ENCODE measurements at regions not wholly inside any gene's neighbourhood (a gene's known extent, or its start where the extent isn't known, plus 50 kb on each side); places are given as distances from the start of the nearest gene placed in this dataset.
"Not testable (repeated sequence)": the region's sequence is repeated elsewhere in the genome, so short reads cannot be mapped to it uniquely, and the experiment has no call there.

DNA sequence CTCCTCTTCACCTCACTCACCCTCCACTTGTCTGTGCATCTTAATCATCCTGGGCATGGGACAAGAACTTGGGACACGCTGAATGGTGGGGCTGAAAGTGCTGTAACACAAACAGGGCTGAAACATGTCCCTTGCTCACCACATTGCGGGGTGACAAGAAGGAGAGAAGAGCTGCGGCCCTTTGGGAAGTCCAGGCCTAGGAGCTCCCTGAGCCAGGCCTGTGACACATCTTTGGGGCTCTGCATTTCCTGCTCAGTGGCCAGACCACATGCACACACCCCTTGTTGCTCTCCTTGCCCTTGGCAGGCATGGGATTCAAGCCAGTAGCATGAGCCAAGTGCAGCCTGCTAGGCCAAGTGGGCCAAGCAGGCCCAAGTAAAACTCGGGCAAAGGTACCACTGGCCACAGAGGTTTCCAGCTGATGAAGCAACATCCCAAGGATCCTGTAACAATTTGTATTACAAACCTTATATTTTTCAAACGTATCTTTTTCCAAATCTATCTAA, 1384.3 kb upstream of the PCDH20 start:
- no peak for DNase-seq (ENCODE audit: low spot score)

DNA sequence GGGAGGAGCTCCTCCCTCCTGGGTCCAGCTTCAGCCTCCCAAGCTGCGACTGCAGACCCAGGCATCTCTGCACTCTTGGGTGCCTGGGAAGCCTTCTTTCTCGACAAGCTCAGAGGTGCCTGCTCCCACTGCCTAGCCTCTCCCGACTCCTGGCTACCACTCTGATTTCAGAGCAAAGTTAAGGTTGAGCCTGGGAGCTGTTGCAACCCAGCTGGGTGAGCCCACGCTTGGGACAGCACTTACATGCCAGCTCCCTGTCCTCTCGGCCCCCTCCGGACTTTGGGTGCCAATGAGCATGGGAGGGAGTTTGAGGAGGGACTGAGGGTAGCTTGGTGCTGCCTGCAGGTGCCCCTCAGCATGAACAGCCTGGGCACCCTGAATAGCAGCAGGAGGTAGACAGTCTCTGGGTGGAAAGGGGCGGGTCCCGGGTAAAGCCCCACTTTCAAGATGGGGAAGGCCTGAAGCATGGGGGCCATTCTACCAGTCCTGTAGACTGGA, 1383.4 kb upstream of the PCDH20 start:
- DNase-seq (ENCODE audit: low spot score), result no peak

DNA sequence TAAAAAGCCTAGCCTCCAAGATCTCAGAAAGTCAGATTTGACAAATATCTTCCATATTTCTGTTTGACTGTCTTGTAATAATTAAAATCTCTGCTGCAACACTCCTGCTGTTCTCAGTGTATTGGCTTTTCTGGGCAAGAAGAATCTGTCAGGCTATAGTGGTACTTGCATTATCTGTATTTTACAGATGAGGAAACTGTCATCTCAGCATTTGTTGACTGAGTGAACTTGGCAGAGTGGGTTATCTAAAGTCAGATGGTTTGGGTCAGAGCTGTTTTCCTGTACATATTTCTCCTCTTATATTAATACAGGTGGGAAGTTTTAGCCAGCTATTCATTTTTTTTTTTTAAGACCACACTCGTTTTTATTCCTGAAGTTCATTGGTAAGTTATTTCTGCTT, 1378.2 kb upstream of the PCDH20 start:
- DNase-seq (ENCODE audit: low spot score), result no peak

DNA sequence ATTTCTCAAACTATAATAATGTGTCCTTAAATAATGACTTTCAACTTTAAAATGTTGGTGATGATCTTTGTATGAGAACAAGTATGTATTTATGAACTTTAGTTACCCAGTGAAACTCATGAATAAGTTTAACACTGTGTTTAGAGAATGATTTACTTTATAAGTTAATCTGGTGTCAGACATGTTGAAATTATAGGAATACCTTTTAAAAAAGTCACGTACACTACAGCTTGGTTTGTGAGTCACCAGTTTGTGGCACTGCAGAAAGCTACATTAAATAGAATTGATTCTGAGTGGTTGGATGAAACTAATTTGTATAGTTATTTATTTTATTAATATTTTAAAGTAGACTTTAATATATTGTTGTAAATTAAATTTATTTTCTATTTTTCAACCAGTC, 1366.2 kb upstream of the PCDH20 start:
- DNase-seq (ENCODE audit: low spot score), result no peak

DNA sequence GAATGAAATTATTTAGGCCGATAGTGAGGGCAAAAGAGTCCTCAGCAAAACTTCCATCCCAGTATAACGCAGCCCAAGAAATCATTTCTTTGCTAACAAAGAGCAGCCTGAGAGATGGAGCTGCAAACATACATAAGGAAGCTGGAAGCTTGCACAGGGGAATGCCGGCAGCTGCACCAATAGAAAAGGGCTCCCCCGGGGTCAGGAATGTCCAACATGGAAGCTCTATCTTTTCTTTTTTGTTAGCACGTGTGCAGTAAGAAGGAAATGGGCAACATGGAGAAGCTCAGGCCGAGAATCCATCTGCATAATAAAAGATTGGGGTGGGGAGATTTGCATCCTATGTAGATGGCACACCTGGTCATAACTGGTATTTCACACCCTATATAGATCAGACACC, 1363.5 kb upstream of the PCDH20 start:
- no peak for DNase-seq (ENCODE audit: low spot score)

DNA sequence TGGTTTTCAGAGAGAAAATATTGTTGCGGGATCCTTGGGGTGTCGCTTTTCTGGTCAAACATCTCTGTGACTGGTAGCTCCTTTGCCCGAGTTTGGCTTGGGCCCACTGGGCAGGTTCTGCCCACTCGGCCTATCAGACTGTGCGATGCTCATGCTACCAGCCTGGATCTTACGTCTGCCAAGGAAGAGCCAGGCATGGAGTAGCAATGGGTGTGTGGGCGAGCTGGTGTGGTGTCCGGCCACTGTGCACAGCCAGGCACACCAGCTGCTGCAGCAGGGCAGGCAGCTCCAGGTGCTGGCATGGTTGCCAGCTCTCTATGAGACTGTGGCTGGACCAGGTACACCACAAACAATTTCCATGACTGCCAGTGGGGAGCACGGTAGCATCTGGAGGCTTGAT, 1351.8 kb upstream of the PCDH20 start:
- no peak for DNase-seq (ENCODE audit: low spot score)

DNA sequence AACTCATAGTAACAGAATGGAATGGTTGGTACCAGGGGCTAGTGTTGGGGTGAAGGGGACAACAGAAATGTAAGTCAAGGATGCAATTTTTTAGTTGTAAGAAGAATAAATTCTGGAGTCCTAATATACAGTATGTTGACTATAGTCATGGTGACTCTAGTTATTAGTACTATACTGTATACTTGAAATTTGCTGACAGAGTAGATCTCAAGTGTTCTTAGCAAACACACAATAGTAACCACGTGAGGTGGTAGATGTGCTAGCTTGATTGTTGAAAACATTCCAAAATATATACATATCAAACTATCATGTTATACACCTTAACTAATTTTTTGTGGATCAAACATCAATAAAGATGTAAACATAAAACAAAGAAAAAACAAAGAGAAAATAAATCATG, 1345.1 kb upstream of the PCDH20 start:
- no peak for DNase-seq (ENCODE audit: low spot score)

DNA sequence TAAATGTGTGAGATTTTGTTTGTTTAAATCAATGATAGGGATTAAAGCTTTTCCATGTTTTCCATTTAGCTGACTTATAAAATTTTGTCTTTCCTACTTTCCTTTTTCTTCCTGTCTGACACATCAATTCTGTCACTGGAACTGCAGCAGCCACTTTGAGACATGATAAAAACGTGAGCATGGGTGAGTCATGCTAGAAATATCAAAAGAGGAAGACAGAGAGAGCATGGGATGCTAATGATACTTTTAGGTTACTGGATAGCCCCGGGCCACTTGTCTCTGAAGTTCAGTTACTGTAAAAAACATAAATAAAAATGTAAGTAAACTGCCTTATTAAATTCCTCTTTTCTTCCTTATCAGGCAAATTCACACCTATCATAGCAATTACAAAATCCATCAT, 1332.0 kb upstream of the PCDH20 start:
- DNase-seq (ENCODE audit: low spot score), result no peak

DNA sequence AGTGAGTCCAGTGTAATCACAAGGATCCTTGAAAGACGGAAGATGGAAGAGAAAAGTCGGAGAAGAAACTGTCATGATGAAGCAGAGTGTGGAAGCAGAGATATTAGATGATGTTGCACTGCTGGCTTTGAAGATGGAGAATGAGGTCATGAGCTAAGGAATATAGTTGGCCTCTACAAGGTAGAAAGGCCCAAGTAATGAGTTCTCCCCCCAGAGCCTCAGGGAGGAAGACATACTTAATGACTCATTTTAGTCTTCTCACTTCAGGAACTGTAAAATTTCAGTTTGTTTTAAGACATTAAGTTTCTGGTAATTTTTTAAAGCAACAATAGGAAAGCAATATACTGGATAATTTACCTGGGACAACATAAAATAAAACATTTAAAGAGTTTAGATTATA, 1331.5 kb upstream of the PCDH20 start:
- no peak for DNase-seq (ENCODE audit: low spot score)

DNA sequence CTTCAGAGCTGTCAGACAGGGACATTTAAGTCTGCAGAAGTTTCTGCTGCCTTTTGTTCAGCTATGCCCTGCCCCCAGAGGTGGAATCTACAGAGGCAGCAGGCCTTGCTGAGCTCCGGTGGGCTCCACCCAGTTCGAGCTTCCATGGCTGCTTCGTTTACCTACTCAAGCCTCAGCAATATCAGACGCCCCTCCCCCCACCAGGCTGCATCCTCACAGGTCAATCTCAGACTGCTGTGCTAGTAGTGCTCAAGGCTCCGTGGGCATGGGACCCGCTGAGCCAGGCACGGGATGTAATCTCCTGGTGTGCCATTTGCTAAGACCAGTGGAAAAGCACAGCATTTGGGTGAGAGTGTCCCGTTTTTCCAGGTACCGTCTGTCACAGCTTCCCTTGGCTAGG, 1314.1 kb upstream of the PCDH20 start:
- DNase-seq (ENCODE audit: low spot score), result not testable (repeated sequence)

DNA sequence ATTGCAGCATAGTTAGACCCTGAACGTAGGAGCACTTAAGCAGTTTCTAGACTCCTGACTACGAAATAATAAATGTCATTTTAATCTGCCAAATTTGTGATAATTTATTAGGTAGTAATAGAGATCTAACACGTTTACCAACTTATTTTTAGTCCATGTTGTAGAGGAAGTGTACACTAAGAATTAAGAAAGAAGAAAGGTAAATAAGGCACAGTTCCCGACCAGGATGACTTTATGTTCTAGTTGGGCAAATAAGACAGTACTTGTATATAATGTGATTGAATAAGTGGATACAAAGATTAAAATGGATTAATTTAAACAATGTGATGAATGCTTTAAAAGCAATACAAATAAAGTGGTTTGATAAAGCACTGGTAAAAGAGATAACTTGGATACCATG, 1306.2 kb upstream of the PCDH20 start:
- no peak for DNase-seq (ENCODE audit: low spot score)

DNA sequence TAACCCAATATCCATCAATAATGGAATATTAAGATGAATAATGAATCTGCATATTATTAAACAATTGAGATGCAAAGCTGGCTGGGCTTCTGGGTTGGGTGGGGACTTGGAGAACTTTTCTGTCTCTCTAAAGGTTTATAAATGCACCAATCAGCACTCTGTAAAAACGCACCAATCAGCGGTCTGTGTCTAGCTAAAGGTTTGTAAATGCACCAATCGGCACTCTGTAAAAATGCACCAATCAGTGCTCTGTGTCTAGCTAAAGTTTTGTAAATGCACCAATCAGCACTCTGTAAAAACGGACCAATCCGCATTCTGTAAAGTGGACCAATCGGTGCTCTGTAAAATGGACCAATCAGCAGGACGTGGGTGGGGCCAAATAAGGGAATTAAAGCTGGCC, 1296.3 kb upstream of the PCDH20 start:
- not testable (repeated sequence) for DNase-seq (ENCODE audit: low spot score)

DNA sequence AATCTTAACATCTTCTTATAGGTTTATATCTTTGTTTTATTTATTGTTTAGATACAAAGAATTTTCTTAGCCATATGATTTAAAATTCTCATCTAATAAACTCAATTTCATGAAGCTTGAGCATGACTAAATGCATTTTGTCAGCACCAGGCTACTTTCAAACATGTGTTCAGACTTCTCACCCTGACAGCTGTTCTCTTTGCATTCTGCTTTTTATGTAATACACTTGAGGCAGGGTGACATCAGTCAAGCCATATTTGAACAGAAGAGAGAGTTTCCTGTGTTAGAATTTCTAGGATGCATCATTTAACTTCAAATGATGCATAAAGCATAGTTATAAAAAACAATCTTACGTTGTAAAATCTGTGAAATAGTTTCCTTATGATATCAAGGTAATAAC, 1295.1 kb upstream of the PCDH20 start:
- no peak for DNase-seq (ENCODE audit: low spot score)

DNA sequence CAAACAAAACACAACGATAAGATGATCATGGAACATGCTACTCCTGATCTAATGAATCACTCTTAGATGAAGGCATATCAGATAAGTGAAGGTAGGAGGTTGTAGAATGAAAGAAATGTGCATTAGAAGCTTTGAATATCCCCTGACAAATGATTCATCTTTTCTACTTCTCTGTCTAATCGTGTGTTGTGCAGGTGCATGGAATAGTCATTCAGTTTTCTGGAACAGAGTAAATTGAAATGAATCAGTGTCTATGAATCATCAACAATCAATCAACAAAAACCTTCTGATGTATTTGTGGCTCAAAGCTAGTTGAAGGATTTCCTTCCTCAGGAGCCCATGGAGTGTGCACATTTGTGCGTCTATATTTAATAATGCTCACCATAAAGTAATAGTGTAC, 1290.4 kb upstream of the PCDH20 start:
- DNase-seq (ENCODE audit: low spot score), result no peak

DNA sequence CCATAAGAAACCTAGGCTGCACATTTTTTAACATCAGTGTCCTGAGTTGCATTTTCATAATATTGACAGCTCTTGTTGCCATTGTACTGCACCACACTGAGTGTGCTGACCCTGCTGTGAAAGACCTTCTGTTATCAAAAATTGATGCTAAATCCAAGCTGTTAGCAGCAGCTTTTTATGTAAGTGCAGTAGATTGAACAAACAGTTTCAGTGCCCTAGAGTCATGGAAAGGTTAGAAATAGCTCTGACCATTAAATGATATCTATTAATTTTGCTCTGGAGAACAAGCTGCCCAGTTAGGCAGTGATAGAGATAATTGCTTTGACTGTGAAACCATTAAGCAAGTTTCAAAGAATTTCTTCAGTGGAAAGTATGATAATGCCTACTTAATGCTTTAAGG, 1289.2 kb upstream of the PCDH20 start:
- no peak for DNase-seq (ENCODE audit: low spot score)

DNA sequence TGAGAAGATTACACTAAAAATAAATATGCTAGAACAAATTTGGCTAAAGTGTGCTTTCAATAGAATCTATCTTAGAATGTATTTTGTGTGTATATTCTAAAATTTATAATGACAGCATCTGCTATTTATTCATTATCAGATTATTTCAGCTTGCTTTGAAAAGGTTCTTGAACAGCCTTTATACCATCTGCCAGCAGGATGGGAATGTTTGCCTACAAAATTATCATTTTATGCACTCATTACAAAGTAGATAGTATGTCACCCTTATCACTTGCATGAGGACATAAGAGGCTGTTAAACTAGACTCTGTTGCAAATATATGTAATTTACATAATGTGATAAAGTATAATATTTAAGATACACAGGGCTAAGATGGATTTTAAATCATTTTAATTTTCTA, 1286.9 kb upstream of the PCDH20 start:
- DNase-seq (ENCODE audit: low spot score), result no peak

DNA sequence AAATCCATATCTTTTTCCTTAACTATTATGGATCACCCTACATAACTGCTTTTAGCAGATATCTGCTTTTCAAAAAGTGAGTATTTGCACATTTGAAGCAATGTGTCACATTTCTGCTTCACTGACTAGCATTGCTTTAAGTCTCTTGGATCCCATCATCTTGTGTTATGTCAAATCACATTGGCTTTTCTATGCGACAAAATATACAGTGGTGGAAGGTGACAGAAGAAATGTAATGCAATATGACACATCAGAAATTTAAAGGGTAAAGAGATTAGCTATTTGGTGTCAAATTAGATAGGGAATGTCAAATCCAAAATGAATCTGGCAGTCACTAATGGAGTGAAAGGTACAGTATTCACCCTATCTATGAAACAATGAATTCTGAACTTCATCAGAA, 1282.1 kb upstream of the PCDH20 start:
- DNase-seq (ENCODE audit: low spot score), result no peak

DNA sequence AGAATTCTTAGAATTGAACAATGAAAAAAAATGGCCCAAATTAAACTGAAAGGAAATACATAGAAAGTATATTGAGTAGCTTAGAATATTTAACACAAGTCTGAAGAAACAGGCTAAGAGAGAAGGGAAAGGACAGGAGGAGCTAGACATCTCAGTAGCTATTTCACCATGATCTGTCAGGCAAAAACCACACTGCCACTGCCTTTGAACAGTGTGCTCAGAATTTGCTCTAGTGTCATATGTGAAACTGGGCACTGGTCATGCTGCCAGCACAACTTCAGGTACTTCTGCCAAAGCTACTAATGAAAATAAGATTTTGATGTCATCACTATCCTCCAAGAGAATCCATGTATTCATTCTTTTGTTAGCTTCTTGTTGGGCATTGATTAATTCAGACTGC, 1280.8 kb upstream of the PCDH20 start:
- no peak for DNase-seq (ENCODE audit: low spot score)

DNA sequence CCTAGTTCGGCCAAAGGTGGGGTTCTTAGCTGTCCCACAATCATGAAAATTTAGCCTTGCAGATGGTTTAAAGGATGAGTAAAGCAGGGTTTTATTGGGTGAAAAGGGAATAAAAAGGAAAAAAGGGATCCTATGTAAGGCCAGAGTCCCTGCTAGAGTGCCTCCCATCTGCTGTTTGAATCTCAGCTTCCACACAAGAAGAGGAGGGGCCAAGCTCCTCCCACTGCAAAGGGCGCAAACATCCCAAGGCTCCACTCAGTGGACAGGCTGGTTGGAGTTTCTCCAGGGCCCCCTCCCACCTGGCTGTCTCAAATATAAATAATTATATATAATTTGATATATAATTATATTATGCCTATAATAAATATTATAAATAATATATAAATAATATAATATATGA, 1272.1 kb upstream of the PCDH20 start:
- no peak for DNase-seq (ENCODE audit: low spot score)

DNA sequence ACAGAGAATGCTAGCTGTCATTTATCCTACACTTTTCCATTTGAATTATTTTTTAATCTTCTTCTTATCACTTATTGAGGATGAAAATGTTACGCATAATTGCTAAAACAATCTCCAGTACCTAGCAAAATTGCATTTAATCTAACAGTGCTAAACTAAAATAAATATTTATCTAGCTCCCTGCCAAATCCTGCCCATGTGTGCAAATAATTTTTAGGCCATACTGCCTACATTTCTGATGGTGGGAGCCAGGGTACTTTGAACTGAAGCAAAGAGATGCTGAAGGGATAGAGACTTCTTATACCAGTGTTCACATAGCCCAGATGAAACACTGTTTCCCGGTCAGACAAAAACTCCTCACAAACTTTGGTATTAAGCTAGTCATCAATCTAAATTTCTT, 1268.7 kb upstream of the PCDH20 start:
- no peak for DNase-seq (ENCODE audit: low spot score)

DNA sequence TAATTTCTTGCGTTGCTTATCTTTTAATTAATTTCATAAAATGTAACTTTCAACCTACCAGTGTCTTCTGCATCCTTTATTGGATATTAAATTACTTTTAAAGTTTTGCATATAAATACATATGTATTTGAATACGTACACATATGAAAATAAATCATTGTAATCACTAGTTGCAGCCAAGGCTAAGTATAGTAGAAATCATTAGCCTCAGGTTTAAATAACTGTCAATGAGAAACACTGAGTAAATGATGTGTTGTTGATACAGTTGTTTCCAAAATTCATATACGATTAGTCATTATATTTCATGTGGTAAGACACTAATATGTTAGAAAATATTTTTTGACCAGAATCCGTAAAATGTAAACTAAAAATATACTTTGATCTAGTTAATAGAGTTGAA, 1267.1 kb upstream of the PCDH20 start:
- DNase-seq (ENCODE audit: low spot score), result no peak

DNA sequence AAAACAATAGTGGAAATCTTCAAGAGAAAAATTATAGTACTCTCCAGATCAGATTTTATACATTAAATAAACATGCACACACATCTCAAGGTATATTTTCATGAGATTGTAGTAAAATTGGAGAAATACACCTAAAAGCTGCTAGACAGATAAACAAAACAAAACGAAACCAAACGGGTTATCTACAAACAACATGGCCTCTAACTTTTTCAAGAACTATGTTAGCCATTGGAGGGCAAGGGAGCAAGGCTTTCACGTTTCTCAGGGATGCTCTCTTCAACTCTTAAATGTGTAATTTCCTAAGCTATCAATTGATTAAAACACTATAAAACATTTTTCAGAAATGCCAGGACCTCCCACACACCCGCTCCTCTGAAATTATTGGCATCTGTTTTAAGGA, 1262.4 kb upstream of the PCDH20 start:
- DNase-seq (ENCODE audit: low spot score), result no peak

DNA sequence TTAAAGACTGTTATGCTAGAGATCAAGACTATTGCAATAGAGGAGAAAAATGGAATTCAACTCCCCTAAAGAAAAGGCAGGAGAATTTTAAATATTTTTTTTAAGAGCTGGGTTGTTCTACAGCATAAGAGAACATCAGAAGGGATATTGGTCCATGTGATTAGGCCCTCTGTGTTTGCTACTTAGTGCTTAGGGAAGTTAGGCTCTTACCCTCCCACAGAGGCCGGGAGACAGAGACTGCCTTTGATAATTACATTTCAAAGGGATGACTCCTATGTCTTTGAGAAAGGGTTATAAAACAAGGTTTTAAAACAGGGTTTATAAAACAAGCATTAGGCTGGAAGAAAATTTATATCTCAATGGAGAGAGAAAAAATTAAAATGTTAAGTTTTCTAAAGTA, 1248.1 kb upstream of the PCDH20 start:
- no peak for DNase-seq (ENCODE audit: low spot score)

DNA sequence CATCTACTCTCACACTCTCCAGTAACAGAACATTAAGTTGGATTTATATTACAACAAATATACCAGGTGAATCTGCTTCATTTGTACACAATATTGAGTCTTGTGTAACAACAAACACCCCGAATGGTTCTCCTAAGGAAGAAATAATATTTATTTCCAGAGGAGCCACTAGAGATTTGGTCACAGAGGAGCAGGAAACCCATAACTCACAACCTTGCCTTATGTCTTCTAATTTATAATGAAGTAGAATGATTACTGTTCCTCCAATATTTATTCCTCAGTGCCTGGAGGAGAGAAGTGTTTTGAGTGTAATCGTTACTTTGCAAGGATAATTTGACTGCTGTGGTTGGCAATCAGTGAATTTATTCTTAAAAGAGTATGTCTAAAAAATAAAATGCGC, 1243.7 kb upstream of the PCDH20 start:
- DNase-seq (ENCODE audit: low spot score), result no peak

DNA sequence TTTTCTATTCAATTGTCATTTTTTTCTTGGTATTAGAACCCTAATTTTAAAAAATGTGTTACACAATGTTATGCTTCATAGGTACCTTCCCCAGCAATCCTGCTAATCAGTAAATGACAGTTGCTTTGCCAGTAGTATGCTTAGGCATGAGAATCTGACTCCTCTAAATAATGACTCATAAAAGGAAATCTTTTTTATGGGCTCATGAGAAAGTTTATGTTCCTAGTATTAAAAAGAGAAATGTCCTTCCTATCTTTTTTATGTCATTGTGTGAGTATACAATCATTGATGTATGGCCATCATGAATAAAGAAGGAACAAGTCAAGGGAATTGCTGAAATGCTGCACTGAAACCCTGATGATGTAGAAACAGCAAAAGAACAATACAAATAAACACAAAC, 1237.7 kb upstream of the PCDH20 start:
- no peak for DNase-seq (ENCODE audit: low spot score)
